Esophagus squamous epithelium (tissue), 4 donors: ENCODE measurements at regions not wholly inside any gene's neighbourhood (a gene's known extent, or its start where the extent isn't known, plus 50 kb on each side); places are given as distances from the start of the nearest gene placed in this dataset.

Experiments used
- POLR2A ChIP-seq, 4 donors: fragments of 450-650 bp; IDR thresholded peaks; one replicate each; pipeline ENCODE4 v1.6.1; 2017; ENCODE audit warnings: antibody characterized with exemption in 4 of 4, mild to moderate bottlenecking in 4 of 4, moderate library complexity in 3 of 4
- TF ChIP-seq, protein P1 (sequence below), 6 experiments: fragments of 450-650 bp in 4 of 6; fragments of 200-600 bp in 2 of 6; sonication (generic) in 2 of 6; IDR thresholded peaks; one replicate each; pipeline ENCODE4 v1.5.1; 2016 to 2019; ENCODE audit warnings: antibody characterized with exemption in 6 of 6, mild to moderate bottlenecking in 4 of 6, moderate library complexity in 4 of 6

DNA sequence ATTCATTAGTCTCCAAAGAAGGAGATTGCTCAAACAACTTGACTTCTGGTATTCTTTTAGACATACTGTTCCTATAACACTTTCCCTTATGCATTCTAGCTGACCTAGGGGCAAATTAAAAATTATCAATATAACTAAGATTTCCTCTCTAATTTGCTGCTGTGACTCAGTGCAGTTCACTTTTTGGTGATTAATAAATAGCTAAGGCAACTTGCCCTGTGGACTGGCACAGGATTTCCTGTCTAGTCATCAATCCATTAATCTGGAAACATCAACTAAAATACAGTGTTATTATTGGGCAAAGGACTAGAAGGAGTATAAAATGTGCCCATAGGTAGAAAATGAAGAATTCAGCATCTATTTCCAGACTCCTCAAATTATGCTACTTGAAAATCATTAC is 83.5 kb upstream of the SERPINE2 start:
- TF ChIP-seq, protein P1, sequence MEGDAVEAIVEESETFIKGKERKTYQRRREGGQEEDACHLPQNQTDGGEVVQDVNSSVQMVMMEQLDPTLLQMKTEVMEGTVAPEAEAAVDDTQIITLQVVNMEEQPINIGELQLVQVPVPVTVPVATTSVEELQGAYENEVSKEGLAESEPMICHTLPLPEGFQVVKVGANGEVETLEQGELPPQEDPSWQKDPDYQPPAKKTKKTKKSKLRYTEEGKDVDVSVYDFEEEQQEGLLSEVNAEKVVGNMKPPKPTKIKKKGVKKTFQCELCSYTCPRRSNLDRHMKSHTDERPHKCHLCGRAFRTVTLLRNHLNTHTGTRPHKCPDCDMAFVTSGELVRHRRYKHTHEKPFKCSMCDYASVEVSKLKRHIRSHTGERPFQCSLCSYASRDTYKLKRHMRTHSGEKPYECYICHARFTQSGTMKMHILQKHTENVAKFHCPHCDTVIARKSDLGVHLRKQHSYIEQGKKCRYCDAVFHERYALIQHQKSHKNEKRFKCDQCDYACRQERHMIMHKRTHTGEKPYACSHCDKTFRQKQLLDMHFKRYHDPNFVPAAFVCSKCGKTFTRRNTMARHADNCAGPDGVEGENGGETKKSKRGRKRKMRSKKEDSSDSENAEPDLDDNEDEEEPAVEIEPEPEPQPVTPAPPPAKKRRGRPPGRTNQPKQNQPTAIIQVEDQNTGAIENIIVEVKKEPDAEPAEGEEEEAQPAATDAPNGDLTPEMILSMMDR (IDR thresholded peaks at IDR 0.05): no peak
- no peak for TF ChIP-seq POLR2A (IDR thresholded peaks at IDR 0.05)
